ENCODE measurements at regions not wholly inside any gene's neighbourhood (a gene's known extent, or its start where the extent isn't known, plus 50 kb on each side); places are given as distances from the start of the nearest gene placed in this dataset.

DNA sequence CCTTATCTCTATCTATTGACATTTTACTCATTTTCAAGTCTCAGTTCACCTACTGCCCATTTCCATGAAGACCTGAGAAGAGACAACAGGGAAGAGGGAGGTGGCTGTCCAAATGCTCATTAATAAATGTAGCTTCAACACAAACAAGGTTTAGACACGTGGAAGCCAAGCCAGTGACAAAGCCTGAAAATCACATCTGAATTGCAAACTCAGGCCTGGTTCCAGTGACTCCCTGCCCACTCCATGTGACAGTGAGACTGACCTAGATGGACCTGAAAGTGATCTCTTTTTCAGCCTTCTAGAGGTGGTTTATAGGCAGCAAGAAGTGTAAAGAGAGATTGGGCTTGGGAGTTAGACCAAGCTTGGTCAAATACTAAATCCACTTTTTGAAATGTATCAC is 126.6 kb upstream of the BCL6 start:
- TF ChIP-seq, protein P1, sequence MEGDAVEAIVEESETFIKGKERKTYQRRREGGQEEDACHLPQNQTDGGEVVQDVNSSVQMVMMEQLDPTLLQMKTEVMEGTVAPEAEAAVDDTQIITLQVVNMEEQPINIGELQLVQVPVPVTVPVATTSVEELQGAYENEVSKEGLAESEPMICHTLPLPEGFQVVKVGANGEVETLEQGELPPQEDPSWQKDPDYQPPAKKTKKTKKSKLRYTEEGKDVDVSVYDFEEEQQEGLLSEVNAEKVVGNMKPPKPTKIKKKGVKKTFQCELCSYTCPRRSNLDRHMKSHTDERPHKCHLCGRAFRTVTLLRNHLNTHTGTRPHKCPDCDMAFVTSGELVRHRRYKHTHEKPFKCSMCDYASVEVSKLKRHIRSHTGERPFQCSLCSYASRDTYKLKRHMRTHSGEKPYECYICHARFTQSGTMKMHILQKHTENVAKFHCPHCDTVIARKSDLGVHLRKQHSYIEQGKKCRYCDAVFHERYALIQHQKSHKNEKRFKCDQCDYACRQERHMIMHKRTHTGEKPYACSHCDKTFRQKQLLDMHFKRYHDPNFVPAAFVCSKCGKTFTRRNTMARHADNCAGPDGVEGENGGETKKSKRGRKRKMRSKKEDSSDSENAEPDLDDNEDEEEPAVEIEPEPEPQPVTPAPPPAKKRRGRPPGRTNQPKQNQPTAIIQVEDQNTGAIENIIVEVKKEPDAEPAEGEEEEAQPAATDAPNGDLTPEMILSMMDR (IDR thresholded peaks at IDR 0.05; ENCODE audit: insufficient read depth, low read length, missing control alignments), result no peak
- H3K4me3 ChIP-seq (ENCODE audit: low read depth, low read length), result no peak overlapping the region
- ChIA-PET CTCF (no interaction called here), POLR2A (no interaction called here)
- DNase-seq (ENCODE audit: low read depth, low spot score), result no peak

DNA sequence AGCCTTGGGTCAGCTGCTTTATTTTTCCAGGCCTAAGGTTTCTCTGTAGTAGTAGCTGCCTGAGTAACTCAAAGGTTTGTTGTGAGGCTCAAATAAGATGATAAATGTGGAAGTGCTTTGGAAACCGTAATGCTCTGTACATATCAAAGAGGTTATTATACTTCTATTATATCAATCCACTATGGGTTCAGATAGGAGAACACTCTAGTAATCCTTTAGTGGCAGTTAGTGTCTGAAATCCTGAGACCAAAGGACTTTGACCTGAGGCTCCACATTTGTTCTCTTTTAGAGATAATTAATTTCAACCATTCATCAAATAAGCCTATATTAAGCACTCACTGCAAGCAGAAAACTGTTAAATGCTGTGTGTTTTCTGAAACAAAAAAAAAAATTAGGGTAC is 128.6 kb upstream of the BCL6 start:
- DNase-seq (ENCODE audit: low read depth, low spot score), result no peak
- CTCF ChIA-PET, result no interaction called here
- H3K4me3 ChIP-seq (ENCODE audit: low read depth, low read length), result no peak overlapping the region
- TF ChIP-seq, protein P1 (IDR thresholded peaks at IDR 0.05; ENCODE audit: insufficient read depth, low read length, missing control alignments), result no peak
- POLR2A ChIA-PET, result no interaction called here

DNA sequence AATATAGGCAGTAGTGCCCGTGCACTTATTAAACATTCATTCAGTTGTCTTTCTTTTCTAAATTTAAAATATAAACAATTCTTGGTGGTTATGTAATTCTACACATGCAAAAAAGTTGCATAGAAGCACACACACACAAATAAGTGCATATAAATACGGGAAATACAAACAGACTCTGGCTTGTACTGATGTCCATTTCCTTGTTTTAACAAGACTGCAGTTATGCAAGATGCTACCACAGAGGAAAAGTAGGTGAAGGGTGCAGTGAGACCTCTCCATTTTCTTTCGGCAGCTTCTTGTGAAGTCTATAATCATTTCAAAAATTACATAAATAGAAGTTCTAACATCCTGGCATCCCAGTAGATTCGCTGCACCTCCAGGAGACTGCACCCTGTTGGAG is 130.6 kb upstream of the BCL6 start:
- no peak for DNase-seq (ENCODE audit: low read depth, low spot score)
- TF ChIP-seq, protein P1 (IDR thresholded peaks at IDR 0.05; ENCODE audit: insufficient read depth, low read length, missing control alignments), result no peak
- ChIA-PET CTCF (interaction anchor here (1.0 kb wide), 1 partner anchor 60 kb away, joined by 3 read pairs; no protein-coding TSS in a partner anchor), POLR2A (no interaction called here)
- H3K4me3 ChIP-seq (ENCODE audit: low read depth, low read length), result no peak overlapping the region

DNA sequence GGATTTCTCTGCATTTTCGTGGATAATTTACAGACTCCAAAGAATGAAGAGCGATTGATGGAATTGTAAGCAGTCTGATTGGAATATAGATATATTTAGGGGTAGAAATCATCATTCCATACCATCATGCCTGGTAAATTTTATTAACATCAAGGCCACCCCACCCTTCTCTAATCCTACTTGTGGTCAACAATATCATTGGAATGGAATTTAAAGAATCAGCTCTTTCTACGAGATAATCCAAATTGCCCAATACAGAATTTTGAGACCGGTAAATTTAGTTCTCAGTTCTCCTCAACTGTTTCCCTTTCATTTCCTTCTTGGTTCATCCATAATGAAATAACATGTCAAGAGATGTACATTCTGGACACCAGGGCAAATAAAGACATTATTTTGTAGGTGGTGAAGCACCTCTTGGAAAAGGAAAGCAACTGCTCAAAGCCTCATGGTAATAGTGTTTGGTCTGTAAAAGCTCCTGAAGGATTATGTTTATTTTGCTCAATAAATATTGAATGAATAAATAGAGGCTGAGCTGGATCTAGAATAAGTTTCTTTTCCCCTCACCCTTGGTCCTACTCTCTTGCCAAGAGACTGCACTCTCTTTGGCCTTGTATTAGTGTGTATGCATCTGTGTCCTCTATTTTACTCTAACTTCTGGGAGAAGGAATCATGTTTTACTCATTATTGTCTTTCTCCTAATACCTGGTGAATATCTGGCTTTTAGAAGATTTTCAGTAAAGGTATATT is 133.7 kb upstream of the BCL6 start:
- ChIA-PET CTCF (no interaction called here), POLR2A (no interaction called here)
- DNase-seq (ENCODE audit: low read depth, low spot score), result no peak
- TF ChIP-seq, protein P1 (IDR thresholded peaks at IDR 0.05; ENCODE audit: insufficient read depth, low read length, missing control alignments), result no peak
- no peak overlapping the region for H3K4me3 ChIP-seq (ENCODE audit: low read depth, low read length)

DNA sequence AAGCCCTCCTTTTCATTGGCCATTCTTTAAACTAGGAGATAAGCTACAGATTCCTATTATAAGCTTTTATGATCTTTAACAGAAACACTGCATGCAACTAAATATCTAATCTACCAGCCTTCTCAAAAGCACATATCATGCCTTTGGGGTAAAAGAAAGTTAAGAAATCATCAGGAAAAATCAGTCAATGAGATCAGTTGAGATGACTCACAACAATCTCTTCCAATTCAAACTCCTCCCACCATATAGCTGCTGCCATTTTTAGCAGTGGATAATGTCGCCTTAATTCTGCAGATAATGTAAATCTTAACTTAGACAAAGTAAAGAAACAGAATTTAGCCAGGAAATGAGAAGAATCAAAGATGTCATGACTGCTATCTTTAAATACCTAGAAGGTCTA is 135.2 kb upstream of the BCL6 start:
- DNase-seq (ENCODE audit: low read depth, low spot score), result no peak
- H3K4me3 ChIP-seq (ENCODE audit: low read depth, low read length), result no peak overlapping the region
- TF ChIP-seq, protein P1 (IDR thresholded peaks at IDR 0.05; ENCODE audit: insufficient read depth, low read length, missing control alignments), result no peak
- CTCF ChIA-PET, result no interaction called here
- POLR2A ChIA-PET, result no interaction called here

DNA sequence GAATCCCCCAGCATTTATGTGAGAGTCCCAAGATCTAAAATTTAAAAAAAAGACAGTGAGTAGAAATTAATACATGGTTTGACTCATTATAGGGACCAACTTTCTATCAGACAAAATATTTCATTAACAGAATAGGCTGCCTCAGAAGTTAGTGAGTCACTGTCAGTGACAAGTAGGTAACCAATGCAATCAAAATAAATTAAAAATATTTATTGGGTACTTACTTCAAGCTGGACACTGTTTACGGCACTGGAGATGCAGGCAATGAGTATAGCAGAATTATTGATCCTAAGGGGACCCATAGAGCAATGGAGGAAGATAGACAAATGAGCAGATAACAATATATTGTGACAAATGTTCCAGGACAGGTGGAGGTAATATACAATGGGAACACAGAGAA is 135.6 kb upstream of the BCL6 start:
- CTCF ChIA-PET, result no interaction called here
- TF ChIP-seq, protein P1 (IDR thresholded peaks at IDR 0.05; ENCODE audit: insufficient read depth, low read length, missing control alignments), result no peak
- no peak for DNase-seq (ENCODE audit: low read depth, low spot score)
- POLR2A ChIA-PET, result no interaction called here
- no peak overlapping the region for H3K4me3 ChIP-seq (ENCODE audit: low read depth, low read length)
